ENCODE measurements at regions not wholly inside any gene's neighbourhood (a gene's known extent, or its start where the extent isn't known, plus 50 kb on each side); places are given as distances from the start of the nearest gene placed in this dataset.

- Histone ChIP-seq H3K27ac (no peak overlapping the region), H3K4me1 (replicated peaks in 1 of 2) (peaks cover 19 to 24% of the 10 kb centered on the region in 2 donors), H3K4me3 (no peak overlapping the region)
- in situ Hi-C loops (cut with MboI; ENCODE audit: low pct_unique_long_range_greater_than_20kb in 2 of 9, low sequenced_read_pairs in 9 of 9, unreplicated experiment in 9 of 9) = no loop called here
- peak in 5 of 8 experiments; percentile 50 to 59 (median 51) for ATAC-seq (replicated peaks in 6 of 8)
- WGBS, 10 experiments = 31 to 75% (median 58%) methylated on average over 2 to 5 of the region's 5 CpGs; no CpG with 5 or more reads in 4 of the 10 experiments
Observed at GRCh38 chr18:45462179-45462578, 153.1 kb upstream of the SLC14A2 start.

- Histone ChIP-seq H3K4me1 (replicated peaks in 1 of 2) (peaks cover 6 to 20% of the 10 kb centered on the region in 2 donors), H3K27ac (no peak overlapping the region), H3K4me3 (no peak overlapping the region)
- peak in 2 of 8 experiments; percentile 32 to 33 for ATAC-seq (replicated peaks in 6 of 8)
- WGBS, 10 experiments = 62 to 100% (median 84%) methylated on average over 1 to 4 of the region's 6 CpGs; no CpG with 5 or more reads in 4 of the 10 experiments
- in situ Hi-C loops (cut with MboI; ENCODE audit: low pct_unique_long_range_greater_than_20kb in 2 of 9, low sequenced_read_pairs in 9 of 9, unreplicated experiment in 9 of 9) = no loop called here
Observed at GRCh38 chr18:45463451-45463850, 151.8 kb upstream of the SLC14A2 start.

- peaks cover 4 to 20% of the 10 kb centered on the region in 2 donors for H3K4me1 ChIP-seq (replicated peaks in 1 of 2)
- H3K27ac ChIP-seq = no peak overlapping the region
- H3K4me3 ChIP-seq = no peak overlapping the region
- ATAC-seq (replicated peaks in 6 of 8) = peak in 2 of 8 experiments; percentile 49 to 77
- WGBS, 10 experiments = 32 to 100% (median 76%) methylated on average over 1 to 7 of the region's 8 CpGs; no CpG with 5 or more reads in 2 of the 10 experiments
- in situ Hi-C loops (cut with MboI; ENCODE audit: low pct_unique_long_range_greater_than_20kb in 2 of 9, low sequenced_read_pairs in 9 of 9, unreplicated experiment in 9 of 9) = no loop called here
Observed at GRCh38 chr18:45464619-45465018, 150.7 kb upstream of the SLC14A2 start.

GRCh38 chr18:45467293-45467692 is 148.0 kb upstream of the SLC14A2 start:
- in situ Hi-C loops (cut with MboI; ENCODE audit: low pct_unique_long_range_greater_than_20kb in 2 of 9, low sequenced_read_pairs in 9 of 9, unreplicated experiment in 9 of 9) = no loop called here
- no peak overlapping the region for H3K27ac ChIP-seq
- peaks cover 4 to 18% of the 10 kb centered on the region in 2 donors for H3K4me1 ChIP-seq (replicated peaks in 1 of 2)
- H3K4me3 ChIP-seq = no peak overlapping the region
- ATAC-seq (replicated peaks in 6 of 8) = no peak
- 30 to 100% (median 86%) methylated on average over 1 to 2 of the region's 2 CpGs; no CpG with 5 or more reads in 6 of the 10 experiments for WGBS, 10 experiments

- H3K27ac ChIP-seq = no peak overlapping the region
- ATAC-seq (replicated peaks in 6 of 8) = no peak
- 0 to 100% (median 43%) methylated on average over 1 to 2 of the region's 2 CpGs; no CpG with 5 or more reads in 3 of the 10 experiments for whole genome bisulfite sequencing, 10 experiments
- H3K4me1 ChIP-seq (replicated peaks in 1 of 2) = peaks cover 4 to 15% of the 10 kb centered on the region in 2 donors
- in situ Hi-C loops (cut with MboI; ENCODE audit: low pct_unique_long_range_greater_than_20kb in 2 of 9, low sequenced_read_pairs in 9 of 9, unreplicated experiment in 9 of 9) = no loop called here
- H3K4me3 ChIP-seq = no peak overlapping the region
Observed at GRCh38 chr18:45467945-45468344, 147.3 kb upstream of the SLC14A2 start.

- no peak overlapping the region for H3K4me3 ChIP-seq
- no peak for ATAC-seq (replicated peaks in 6 of 8)
- in situ Hi-C loops (cut with MboI; ENCODE audit: low pct_unique_long_range_greater_than_20kb in 2 of 9, low sequenced_read_pairs in 9 of 9, unreplicated experiment in 9 of 9) = no loop called here
- no peak overlapping the region for H3K27ac ChIP-seq
- WGBS, 10 experiments = 46 to 100% (median 96%) methylated on average over 1 to 3 of the region's 3 CpGs
- H3K4me1 ChIP-seq (replicated peaks in 1 of 2) = no peaks in the 10 kb centered on the region
Observed at GRCh38 chr18:45478889-45479288, 136.4 kb upstream of the SLC14A2 start.

- 0 to 100% (median 58%) methylated on average over 1 of the region's 1 CpG; no CpG with 5 or more reads in 5 of the 10 experiments for WGBS, 10 experiments
- H3K27ac ChIP-seq = no peak overlapping the region
- no peak for ATAC-seq (replicated peaks in 6 of 8)
- H3K4me3 ChIP-seq = no peak overlapping the region
- H3K4me1 ChIP-seq (replicated peaks in 1 of 2) = no peaks in the 10 kb centered on the region
- in situ Hi-C loops (cut with MboI; ENCODE audit: low pct_unique_long_range_greater_than_20kb in 2 of 9, low sequenced_read_pairs in 9 of 9, unreplicated experiment in 9 of 9) = no loop called here
Observed at GRCh38 chr18:45480219-45481015, 134.9 kb upstream of the SLC14A2 start.

GRCh38 chr18:45481821-45482220 is 133.5 kb upstream of the SLC14A2 start:
- Histone ChIP-seq H3K27ac (no peak overlapping the region), H3K4me1 (replicated peaks in 1 of 2) (no peaks in the 10 kb centered on the region), H3K4me3 (no peak overlapping the region)
- in situ Hi-C loops (cut with MboI; ENCODE audit: low pct_unique_long_range_greater_than_20kb in 2 of 9, low sequenced_read_pairs in 9 of 9, unreplicated experiment in 9 of 9) = no loop called here
- 0 to 78% (median 44%) methylated on average over 1 to 2 of the region's 2 CpGs for WGBS, 10 experiments
- no peak for ATAC-seq (replicated peaks in 6 of 8)

GRCh38 chr18:45482286-45482685 is 133.0 kb upstream of the SLC14A2 start:
- Histone ChIP-seq H3K27ac (no peak overlapping the region), H3K4me3 (no peak overlapping the region), H3K4me1 (replicated peaks in 1 of 2) (no peaks in the 10 kb centered on the region)
- 11 to 100% (median 63%) methylated on average over 1 of the region's 1 CpG; no CpG with 5 or more reads in 6 of the 10 experiments for WGBS, 10 experiments
- peak in 1 of 8 experiments; percentile 25 for ATAC-seq (replicated peaks in 6 of 8)
- in situ Hi-C loops (cut with MboI; ENCODE audit: low pct_unique_long_range_greater_than_20kb in 2 of 9, low sequenced_read_pairs in 9 of 9, unreplicated experiment in 9 of 9) = no loop called here

- in situ Hi-C loops (cut with MboI; ENCODE audit: low pct_unique_long_range_greater_than_20kb in 2 of 9, low sequenced_read_pairs in 9 of 9, unreplicated experiment in 9 of 9) = no loop called here
- no peak for ATAC-seq (replicated peaks in 6 of 8)
- no peak overlapping the region for H3K4me3 ChIP-seq
- no peak overlapping the region for H3K27ac ChIP-seq
- no peaks in the 10 kb centered on the region for H3K4me1 ChIP-seq (replicated peaks in 1 of 2)
- WGBS, 10 experiments = 0 to 92% (median 71%) methylated on average over 1 to 3 of the region's 3 CpGs; no CpG with 5 or more reads in 5 of the 10 experiments
Observed at GRCh38 chr18:45487581-45487980, 127.7 kb upstream of the SLC14A2 start.

GRCh38 chr18:45488645-45489044 is 126.6 kb upstream of the SLC14A2 start:
- ATAC-seq (replicated peaks in 6 of 8) = no peak
- H3K4me3 ChIP-seq = no peak overlapping the region
- in situ Hi-C loops (cut with MboI; ENCODE audit: low pct_unique_long_range_greater_than_20kb in 2 of 9, low sequenced_read_pairs in 9 of 9, unreplicated experiment in 9 of 9) = no loop called here
- H3K4me1 ChIP-seq (replicated peaks in 1 of 2) = no peaks in the 10 kb centered on the region
- WGBS, 10 experiments = 0 to 100% (median 50%) methylated on average over 1 to 3 of the region's 3 CpGs; no CpG with 5 or more reads in 2 of the 10 experiments
- no peak overlapping the region for H3K27ac ChIP-seq

GRCh38 chr18:45493830-45494229 is 121.4 kb upstream of the SLC14A2 start:
- in situ Hi-C loops (cut with MboI; ENCODE audit: low pct_unique_long_range_greater_than_20kb in 2 of 9, low sequenced_read_pairs in 9 of 9, unreplicated experiment in 9 of 9) = no loop called here
- ATAC-seq (replicated peaks in 6 of 8) = no peak
- Histone ChIP-seq H3K4me1 (replicated peaks in 1 of 2) (no peaks in the 10 kb centered on the region), H3K4me3 (no peak overlapping the region), H3K27ac (no peak overlapping the region)
- 51 to 100% (median 80%) methylated on average over 2 of the region's 2 CpGs; no CpG with 5 or more reads in 5 of the 10 experiments for WGBS, 10 experiments

GRCh38 chr18:45494811-45495210 is 120.5 kb upstream of the SLC14A2 start:
- Histone ChIP-seq H3K4me3 (no peak overlapping the region), H3K4me1 (replicated peaks in 1 of 2) (no peaks in the 10 kb centered on the region), H3K27ac (no peak overlapping the region)
- in situ Hi-C loops (cut with MboI; ENCODE audit: low pct_unique_long_range_greater_than_20kb in 2 of 9, low sequenced_read_pairs in 9 of 9, unreplicated experiment in 9 of 9) = no loop called here
- 48 to 98% (median 89%) methylated on average over 1 to 6 of the region's 6 CpGs; no CpG with 5 or more reads in 1 of the 10 experiments for WGBS, 10 experiments
- no peak for ATAC-seq (replicated peaks in 6 of 8)
